HUES6 (cell line): ENCODE measurements at regions not wholly inside any gene's neighbourhood (a gene's known extent, or its start where the extent isn't known, plus 50 kb on each side); places are given as distances from the start of the nearest gene placed in this dataset.
"Not testable (repeated sequence)": the region's sequence is repeated elsewhere in the genome, so short reads cannot be mapped to it uniquely, and the experiment has no call there.

Experiments used
- H3K27ac ChIP-seq: 2 replicates; pipeline ENCODE4 v1.7.0; 2013; ENCODE audit warnings: low read depth, mild to moderate bottlenecking, low read length, inconsistent platforms
- H3K27me3 ChIP-seq: 2 replicates; pipeline ENCODE4 v1.6.1; 2013; ENCODE audit warnings: low read length; ENCODE audit not compliant: control insufficient read depth, insufficient read depth
- H3K36me3 ChIP-seq: 2 replicates; pipeline ENCODE4 v1.6.1; 2013; ENCODE audit warnings: low read length; ENCODE audit not compliant: control insufficient read depth, insufficient read depth
- H3K4me1 ChIP-seq: 2 replicates; pipeline ENCODE4 v1.6.1; 2013; ENCODE audit warnings: low read length; ENCODE audit not compliant: control insufficient read depth, insufficient read depth
- H3K4me3 ChIP-seq: 2 replicates; pipeline ENCODE4 v1.5.1; 2013; ENCODE audit warnings: low read depth, low read length
- H3K9ac ChIP-seq: one replicate; pipeline ENCODE4 v1.6.1; 2013; ENCODE audit warnings: mild to moderate bottlenecking, low read length
- H3K9me3 ChIP-seq: 2 replicates; pipeline ENCODE4 v1.6.1; 2013; ENCODE audit warnings: low read depth, low read length; ENCODE audit not compliant: control insufficient read depth, insufficient read depth

GRCh38 chr5:40453689-40454088 is 226.0 kb upstream of the PTGER4 start:
- H3K4me3 ChIP-seq = no peak overlapping the region
- H3K9me3 ChIP-seq = no peaks in the 10 kb centered on the region
- H3K9ac ChIP-seq = no peak overlapping the region
- no peak overlapping the region for H3K27ac ChIP-seq
- no peaks in the 10 kb centered on the region for H3K36me3 ChIP-seq
- no peaks in the 10 kb centered on the region for H3K27me3 ChIP-seq
- H3K4me1 ChIP-seq = no peaks in the 10 kb centered on the region

- H3K9me3 ChIP-seq = 0 out of 2 replicates have a peak, but pooled peaks cover under 1% of the 10 kb centered on the region
- no peaks in the 10 kb centered on the region for H3K27me3 ChIP-seq
- H3K9ac ChIP-seq = no peak overlapping the region
- no peaks in the 10 kb centered on the region for H3K36me3 ChIP-seq
- no peak overlapping the region for H3K27ac ChIP-seq
- no peaks in the 10 kb centered on the region for H3K4me1 ChIP-seq
- H3K4me3 ChIP-seq = no peak overlapping the region
Observed at GRCh38 chr5:40452874-40453624, 226.7 kb upstream of the PTGER4 start.

DNA sequence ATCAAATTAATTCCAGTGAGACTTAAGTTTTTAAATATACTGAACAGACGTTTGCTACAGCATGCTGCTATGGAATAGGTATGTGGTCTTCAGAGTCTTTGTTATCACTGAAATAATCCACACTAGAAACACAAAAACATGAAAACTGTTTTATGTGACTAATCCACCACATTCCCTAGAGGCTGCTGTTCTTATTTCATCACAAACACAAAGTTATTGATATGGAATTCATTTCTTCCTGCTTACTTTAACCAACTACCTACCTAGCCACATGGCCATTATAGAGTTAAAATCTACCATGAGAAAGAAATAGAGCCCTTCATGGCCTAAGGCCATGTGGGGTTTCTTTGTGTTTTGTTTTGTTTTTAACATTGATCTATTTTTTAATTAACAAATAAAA is 232.3 kb upstream of the PTGER4 start:
- H3K4me1 ChIP-seq = no peaks in the 10 kb centered on the region
- H3K9me3 ChIP-seq = peaks cover 12% of the 10 kb centered on the region; the same call in 1 of the 2 replicates
- H3K9ac ChIP-seq = no peak overlapping the region
- no peak overlapping the region for H3K27ac ChIP-seq
- H3K27me3 ChIP-seq = no peaks in the 10 kb centered on the region
- no peaks in the 10 kb centered on the region for H3K36me3 ChIP-seq
- no peak overlapping the region for H3K4me3 ChIP-seq

DNA sequence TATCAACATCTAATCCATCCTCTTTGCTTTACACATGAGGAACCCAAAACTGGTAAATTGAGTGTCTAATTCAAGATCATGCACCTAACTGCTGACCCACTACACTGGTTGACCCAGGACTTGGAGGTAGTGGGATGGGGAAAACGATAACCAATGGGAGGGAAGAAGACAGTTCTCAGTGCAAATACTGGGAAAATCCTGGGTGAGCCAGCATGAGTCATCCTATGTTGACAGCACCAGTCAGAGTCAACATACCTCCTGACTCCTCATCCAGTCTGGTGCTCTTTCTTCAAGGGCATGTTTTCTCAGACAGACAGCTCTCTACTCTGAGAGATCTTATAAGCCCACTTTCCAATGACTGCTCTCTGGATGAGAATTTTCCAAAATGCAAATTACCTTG is 232.8 kb upstream of the PTGER4 start:
- no peak overlapping the region for H3K9ac ChIP-seq
- H3K36me3 ChIP-seq = no peaks in the 10 kb centered on the region
- no peaks in the 10 kb centered on the region for H3K27me3 ChIP-seq
- H3K9me3 ChIP-seq = peaks cover 12% of the 10 kb centered on the region; the same call in 1 of the 2 replicates
- no peak overlapping the region for H3K27ac ChIP-seq
- H3K4me3 ChIP-seq = no peak overlapping the region
- H3K4me1 ChIP-seq = no peaks in the 10 kb centered on the region

GRCh38 chr5:40442346-40442745 is 237.4 kb upstream of the PTGER4 start:
- Histone ChIP-seq H3K36me3 (no peaks in the 10 kb centered on the region), H3K4me3 (no peak overlapping the region), H3K9ac (no peak overlapping the region), H3K4me1 (no peaks in the 10 kb centered on the region), H3K27ac (no peak overlapping the region), H3K9me3 (peaks cover 10% of the 10 kb centered on the region; the same call in 1 of the 2 replicates), H3K27me3 (no peaks in the 10 kb centered on the region)

DNA sequence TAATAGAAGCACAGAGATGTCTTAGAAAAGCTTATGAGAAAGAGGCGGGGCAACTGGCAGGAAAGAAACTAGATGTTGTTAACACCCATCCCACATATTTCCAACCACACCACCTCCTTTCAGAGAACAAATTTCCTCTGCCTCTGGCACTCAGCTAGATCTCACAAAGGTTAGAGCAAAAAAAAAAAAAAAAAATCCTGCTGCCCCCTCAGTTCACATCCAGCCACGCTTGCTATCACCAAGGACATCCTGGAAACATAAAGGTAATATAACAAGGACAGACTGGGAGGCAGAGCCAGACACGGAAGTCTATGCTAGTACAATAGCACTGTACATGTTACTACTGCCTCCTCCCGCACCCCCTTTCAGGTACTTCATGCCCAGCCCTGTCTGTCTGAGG is 238.0 kb upstream of the PTGER4 start:
- H3K27ac ChIP-seq = no peak overlapping the region
- H3K9me3 ChIP-seq = peaks cover 8% of the 10 kb centered on the region; the same call in 1 of the 2 replicates
- no peaks in the 10 kb centered on the region for H3K36me3 ChIP-seq
- H3K27me3 ChIP-seq = no peaks in the 10 kb centered on the region
- H3K4me1 ChIP-seq = no peaks in the 10 kb centered on the region
- no peak overlapping the region for H3K9ac ChIP-seq
- H3K4me3 ChIP-seq = no peak overlapping the region

- H3K36me3 ChIP-seq = no peaks in the 10 kb centered on the region
- H3K9me3 ChIP-seq = peaks cover 6% of the 10 kb centered on the region; the same call in 1 of the 2 replicates
- no peaks in the 10 kb centered on the region for H3K27me3 ChIP-seq
- H3K4me1 ChIP-seq = no peaks in the 10 kb centered on the region
- H3K4me3 ChIP-seq = no peak overlapping the region
- H3K9ac ChIP-seq = no peak overlapping the region
- H3K27ac ChIP-seq = no peak overlapping the region
Observed at GRCh38 chr5:40440746-40441145, 239.0 kb upstream of the PTGER4 start.

GRCh38 chr5:40439103-40439502 is 240.6 kb upstream of the PTGER4 start:
- not testable (repeated sequence) for H3K27ac ChIP-seq, H3K36me3 ChIP-seq, H3K4me1 ChIP-seq

GRCh38 chr5:40438646-40439045 is 241.1 kb upstream of the PTGER4 start:
- H3K27me3 ChIP-seq, H3K4me3 ChIP-seq, H3K9me3 ChIP-seq, H3K36me3 ChIP-seq, H3K27ac ChIP-seq, H3K9ac ChIP-seq, H3K4me1 ChIP-seq: not testable (repeated sequence)

More at GRCh38 chr5:40439103-40439502, 240.6 kb upstream of the PTGER4 start:
- H3K9me3 ChIP-seq, H3K9ac ChIP-seq, H3K4me3 ChIP-seq, H3K27me3 ChIP-seq: not testable (repeated sequence)

DNA sequence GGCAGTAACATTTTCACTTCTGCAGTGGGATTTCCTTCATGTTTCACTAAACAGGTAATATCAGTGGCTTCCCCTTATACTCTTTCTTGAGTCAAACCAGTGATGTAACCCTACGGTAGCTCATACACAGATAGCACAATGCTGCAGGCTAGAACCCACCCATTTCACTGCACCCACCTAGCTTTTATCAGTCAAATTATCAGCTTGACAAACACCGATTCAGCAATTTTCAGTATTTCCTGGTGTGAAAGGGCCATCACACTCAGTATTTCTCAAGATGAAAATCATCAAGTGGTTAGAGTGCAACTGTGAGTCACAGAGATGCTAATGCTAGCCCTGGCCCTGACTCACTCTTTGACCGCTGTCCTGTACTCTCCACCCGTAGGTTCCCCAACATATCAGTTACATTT is 242.3 kb upstream of the PTGER4 start:
- H3K4me3 ChIP-seq = no peak overlapping the region
- no peaks in the 10 kb centered on the region for H3K36me3 ChIP-seq
- H3K9me3 ChIP-seq = no peaks in the 10 kb centered on the region
- H3K9ac ChIP-seq = no peak overlapping the region
- H3K4me1 ChIP-seq = peaks cover 9% of the 10 kb centered on the region; the same call in 1 of the 2 replicates
- no peaks in the 10 kb centered on the region for H3K27me3 ChIP-seq
- no peak overlapping the region for H3K27ac ChIP-seq

DNA sequence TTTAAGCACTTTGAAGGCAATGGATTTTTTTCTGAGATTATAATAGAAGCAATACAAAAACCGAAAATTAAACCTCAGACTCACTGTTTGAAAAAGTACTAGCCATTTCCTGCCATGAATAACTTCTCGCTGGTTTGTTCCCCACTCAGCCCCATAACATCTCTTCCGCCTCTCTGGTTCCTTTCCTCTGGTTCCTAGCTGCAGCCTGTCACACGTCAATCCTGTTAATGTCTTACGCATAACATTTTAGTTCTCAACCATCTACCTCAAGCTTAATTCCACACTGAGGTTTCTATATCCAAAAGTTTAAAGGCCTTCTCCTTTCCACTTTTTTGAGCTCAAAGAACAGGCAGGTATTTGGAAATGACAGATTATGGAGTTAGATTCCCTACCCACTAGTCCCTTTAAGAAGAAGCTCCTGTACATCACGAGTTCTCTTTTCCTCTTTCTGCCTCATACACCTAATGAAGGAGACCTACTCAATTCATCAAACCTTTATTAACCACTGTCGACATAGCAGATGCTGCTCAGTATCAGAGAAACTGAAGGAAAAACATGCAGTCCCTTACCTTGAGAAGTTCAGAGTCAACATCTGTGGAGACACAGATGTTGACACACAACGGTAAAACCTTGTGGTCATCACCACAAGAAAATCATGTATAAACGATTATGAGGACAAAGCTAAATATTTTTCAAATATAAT is 243.0 kb upstream of the PTGER4 start:
- no peaks in the 10 kb centered on the region for H3K9me3 ChIP-seq
- H3K27ac ChIP-seq = no peak overlapping the region
- H3K27me3 ChIP-seq = no peaks in the 10 kb centered on the region
- H3K4me1 ChIP-seq = peaks cover 9% of the 10 kb centered on the region; the same call in 1 of the 2 replicates
- H3K4me3 ChIP-seq = no peak overlapping the region
- H3K36me3 ChIP-seq = no peaks in the 10 kb centered on the region
- no peak overlapping the region for H3K9ac ChIP-seq
